ENCODE measurements at regions not wholly inside any gene's neighbourhood (a gene's known extent, or its start where the extent isn't known, plus 50 kb on each side); places are given as distances from the start of the nearest gene placed in this dataset.

- no peak for DNase-seq
Measured at GRCh38 chr1:56442290-56442877, 137.0 kb downstream of the PLPP3 start.

GRCh38 chr1:56441601-56442000, 137.8 kb downstream of the PLPP3 start:
- DNase-seq: no peak

GRCh38 chr1:56439610-56440264, 139.6 kb downstream of the PLPP3 start:
- DNase-seq: no peak

DNA sequence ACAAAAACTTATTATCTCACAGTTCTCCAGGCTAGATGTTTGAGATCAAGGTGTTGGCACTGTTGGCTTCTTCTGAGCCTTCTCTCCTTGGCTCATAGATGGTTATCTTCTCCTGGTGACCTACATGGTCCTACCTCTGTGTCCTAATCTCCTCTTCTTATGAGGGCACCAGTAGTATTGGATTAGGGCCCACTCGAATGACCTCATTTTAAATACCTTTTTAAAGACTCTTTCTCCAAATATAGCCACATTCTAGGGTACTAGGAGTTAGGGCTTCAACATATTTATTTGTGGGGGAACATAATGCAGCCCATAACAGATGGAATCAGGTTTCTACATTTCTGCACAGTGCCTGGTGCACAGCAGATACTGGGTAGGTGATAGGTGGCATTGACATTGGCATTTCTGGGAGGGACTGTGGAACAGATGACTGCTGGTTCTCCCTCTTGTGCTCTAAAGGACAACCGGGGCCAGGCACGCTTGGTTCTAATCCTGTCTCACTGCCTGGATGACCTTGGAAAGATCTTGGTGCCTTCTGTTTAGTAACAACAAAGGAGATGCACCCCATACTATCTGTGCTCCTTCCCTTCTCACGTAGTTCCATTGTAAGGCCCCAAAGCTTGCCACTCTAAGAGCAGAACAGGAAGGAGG, 140.3 kb downstream of the PLPP3 start:
- DNase-seq: no peak

- DNase-seq: peak; percentile 24
Measured at GRCh38 chr1:56437959-56438358, 141.4 kb downstream of the PLPP3 start.

GRCh38 chr1:56436912-56437417, 142.4 kb downstream of the PLPP3 start:
- DNase-seq: peak; percentile 28

DNA sequence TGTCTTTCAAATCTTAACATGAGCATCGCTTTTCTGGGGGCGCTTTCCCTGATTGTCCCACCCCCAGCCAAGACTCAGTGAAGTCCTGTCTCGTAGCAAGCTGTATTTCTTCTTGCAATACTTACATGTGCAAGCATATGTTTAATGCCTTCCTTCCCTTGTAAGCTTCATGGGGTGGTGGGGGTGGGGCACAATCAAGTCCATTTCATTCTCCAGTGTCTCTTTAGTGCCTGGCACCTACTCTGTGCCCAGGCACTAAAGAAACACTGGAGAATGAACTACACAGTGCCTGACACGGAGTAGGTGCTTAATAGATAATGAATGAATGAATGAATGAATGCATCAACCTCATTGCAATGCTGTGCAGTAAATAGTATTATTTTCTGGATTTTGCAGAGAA, 143.1 kb downstream of the PLPP3 start:
- no peak for DNase-seq

- DNase-seq: no peak
Measured at GRCh38 chr1:56435434-56436262, 143.7 kb downstream of the PLPP3 start.

DNA sequence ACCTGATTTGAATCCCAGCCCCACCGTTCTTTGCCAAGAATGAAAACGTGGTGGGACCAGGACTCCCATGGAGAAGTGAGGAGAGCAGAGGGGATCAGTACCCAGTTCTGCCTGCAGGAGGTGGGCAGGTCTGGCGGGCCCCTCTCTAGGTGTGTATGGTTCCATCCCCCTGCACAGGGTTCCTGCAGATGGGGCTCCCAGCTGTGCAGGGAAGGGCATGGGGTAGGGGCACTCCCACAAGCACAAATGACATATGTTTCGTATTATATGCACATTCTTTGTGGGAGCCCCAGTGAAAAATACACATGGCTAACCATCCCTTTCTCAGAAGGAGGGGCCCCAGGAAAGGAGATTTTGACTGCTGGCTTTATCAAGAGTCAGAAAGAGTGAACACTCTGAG, 144.6 kb downstream of the PLPP3 start:
- DNase-seq: peak; percentile 61

DNA sequence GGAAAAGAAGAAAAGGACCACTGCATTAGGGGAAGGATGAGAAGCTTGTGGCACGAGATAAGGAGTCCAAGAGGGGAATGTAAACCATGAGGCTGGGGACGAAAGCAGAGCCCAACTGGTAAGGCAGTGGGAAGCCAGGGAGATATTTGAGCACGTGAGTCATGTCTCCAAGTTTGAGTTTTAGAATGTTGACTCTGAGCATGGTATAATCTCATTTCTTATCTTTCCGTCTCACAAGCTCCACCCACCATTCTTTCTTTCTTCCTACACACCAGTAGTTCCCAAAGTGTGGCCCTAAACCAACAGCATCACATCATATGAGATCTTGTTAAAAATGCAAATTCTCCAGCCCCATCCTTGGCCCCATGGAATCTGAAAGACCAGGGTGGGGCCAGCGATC, 145.3 kb downstream of the PLPP3 start:
- peak; percentile 31 for DNase-seq

- DNase-seq: no peak
Measured at GRCh38 chr1:56433056-56433577, 146.2 kb downstream of the PLPP3 start.

GRCh38 chr1:56432166-56432971, 147.0 kb downstream of the PLPP3 start:
- no peak for DNase-seq

DNA sequence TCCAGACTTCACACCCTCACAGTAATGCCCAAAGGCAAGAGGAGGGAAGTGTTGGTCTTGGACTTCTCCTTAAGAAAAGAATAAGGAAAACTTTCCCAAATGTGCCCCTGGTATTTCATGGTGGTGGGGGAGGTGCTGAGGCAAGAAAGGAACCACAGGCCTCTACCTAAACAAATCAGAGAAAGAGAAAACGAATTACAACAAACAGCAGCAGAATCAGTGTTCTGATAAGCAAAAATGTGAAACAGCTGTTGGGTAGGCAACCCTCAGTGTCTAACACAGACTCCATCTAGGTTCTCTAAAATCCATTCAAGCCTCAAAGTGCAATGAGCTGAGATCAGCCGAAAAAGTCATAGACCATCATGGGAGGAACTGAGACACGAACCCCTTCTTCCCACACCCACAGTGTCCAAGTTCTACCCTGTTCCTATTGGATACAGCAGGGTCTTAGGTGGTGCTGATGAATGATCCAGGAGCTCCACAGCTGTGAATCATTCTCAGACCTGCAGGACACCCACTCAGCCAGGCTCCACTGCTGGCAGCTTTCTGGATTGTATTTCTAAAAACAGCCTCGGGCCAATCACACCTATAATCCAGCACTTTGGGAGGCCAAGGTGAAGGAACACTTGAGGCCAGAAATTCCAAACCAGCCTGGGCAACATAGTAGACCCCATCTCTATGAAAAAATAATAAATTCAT, 149.1 kb downstream of the PLPP3 start:
- DNase-seq: no peak

DNA sequence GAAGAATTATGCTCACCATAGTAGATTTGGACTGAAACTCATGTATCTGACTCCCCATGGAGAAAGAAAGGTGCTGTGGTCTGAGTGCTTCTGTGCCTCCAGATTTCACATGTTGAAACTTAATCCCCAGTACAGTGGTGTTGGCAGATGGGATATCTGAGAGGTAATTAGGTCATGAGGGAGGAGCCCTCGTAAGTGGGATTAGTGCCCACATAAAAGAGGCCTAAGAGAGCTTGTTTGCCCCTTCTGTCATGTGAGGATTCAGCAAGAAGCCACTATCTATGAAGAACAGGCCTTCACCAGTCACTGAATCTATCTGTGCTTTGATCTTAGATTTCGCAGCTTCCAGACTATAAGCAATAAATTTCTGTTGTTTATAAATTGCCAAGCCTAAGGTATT, 150.1 kb downstream of the PLPP3 start:
- DNase-seq: no peak

DNA sequence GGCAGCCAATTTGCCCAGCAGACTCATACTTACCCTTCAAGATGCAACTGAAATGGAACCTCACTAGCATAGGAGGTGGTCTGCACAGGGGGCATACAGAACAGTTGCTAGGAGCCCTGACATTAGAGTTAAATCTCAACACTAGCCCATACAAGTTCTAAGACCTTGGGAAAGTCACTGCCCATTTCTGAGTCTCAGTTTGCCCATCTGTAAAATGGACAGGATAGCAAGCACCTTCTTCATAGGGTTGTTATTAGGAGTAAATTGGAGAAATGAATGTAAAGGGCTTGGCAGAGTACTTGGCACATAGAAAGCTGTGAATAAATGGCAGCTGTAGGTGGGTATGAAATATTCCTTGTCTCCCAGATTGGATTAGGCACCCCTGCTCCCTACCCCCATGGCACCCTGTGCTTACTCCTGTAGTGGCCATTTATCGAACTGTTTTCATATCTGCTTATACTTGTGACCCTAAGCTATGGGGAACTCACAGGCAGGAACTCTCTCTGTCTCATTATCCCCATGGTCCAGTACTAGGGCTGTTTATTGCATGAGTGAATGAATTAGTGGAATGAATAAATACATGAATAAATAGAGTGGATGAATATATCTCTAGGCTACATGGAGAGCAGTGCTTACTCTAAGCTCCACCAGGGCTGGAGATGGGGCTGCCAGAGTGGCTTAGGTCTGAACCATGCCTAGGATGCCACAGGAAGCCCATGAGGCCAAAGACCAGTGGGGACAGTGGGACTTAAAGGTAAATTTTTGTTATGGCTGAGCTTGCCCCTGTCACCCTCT, 152.6 kb downstream of the PLPP3 start:
- DNase-seq: no peak

GRCh38 chr1:56425494-56426037, 153.8 kb downstream of the PLPP3 start:
- DNase-seq: no peak

DNA sequence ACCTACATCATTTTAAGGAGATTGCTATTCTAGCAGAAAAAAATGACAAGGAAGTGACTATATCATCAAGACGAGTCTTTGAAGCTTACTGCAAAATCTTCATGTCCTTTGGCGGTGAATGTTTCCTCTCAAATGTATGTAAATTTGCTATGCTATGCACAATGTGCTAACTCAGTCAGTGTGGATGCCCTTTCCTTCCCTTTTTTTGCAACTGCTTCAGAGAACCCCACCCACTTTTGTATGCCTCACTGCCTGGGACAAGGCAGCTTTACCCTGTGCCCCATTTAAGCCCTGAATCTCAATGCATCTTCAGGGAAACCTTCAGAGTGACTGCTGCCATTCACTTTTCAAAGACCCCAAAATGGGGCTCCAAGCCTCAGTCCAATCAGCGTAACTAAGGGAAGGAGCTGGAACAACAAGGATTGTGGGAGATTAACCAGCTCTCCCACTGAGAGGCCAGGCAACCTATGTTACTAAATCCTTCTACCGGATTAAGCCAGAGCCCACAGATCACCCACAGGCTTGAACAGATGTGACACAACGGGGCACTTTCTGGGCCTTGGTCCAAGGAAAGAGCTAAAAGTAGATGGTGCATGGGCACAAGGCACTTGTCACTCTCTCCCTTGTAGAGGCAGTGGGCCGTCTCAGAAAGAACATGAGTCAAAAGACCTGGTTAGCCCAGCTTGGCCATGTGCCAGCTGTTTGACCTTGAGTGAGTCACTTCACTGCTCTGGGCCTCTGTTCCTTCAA, 154.4 kb downstream of the PLPP3 start:
- DNase-seq: peak; percentile 70

DNA sequence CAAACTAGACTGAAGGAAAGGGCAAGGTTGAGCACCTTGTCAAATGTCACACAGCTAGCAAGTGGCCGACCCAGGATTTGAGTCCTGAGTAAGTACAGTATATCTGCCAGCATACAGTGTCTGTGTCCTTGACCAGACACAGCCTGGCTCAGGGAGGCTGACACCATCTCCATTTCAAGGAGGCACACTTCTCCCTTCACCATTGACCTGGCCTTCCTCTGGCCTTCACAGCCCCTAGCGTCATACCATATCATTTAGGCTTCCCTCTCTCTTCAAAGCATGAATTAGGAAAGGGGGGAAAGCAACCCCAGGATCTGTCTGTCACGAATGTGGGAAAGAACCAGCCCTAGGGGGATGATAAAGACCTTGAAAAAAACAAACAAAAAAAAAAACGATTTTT, 155.6 kb downstream of the PLPP3 start:
- no peak for DNase-seq

DNA sequence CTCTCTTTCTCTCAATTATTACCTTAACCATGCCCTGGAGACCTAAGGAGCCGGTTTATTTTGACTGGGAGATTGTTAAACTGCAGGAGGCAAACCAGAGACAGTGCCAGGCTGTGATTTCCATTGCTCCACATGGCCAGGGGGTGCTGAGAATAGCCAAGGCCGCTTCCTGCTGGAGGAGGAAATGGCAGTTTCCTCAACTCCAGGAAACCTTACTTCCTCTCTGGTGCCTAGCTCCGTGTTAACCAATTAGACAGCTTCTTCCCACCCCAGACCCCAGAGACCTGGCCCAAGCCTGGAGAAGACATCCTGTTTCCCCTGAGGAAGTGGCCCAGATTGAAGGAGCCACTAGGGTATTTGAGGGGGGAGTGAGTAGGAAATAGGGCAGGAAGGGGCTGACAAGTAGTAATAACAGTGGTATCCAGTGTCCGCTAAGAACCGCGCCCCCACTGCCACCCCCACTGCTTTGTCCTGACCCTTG, 161.2 kb downstream of the PLPP3 start:
- no peak for DNase-seq

DNA sequence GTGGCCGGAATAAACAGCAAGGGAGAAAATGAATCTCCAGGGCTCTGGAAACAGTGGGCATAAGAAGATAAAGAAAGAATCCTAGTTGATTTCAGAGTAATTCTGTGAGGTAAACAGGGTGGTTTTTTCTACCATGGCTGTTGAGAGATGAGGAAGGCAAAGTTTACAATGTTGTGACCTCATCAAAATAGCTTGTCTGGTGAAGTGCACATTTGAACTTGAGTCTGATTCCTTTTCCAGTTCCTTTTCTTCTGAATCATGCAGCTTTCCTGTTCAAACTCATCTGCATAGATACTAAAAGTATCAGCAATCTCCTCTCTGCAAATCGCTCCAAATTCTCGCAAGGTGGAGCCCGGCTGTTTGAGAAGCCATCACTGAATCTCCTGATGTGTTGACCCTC, 161.7 kb downstream of the PLPP3 start:
- DNase-seq: no peak
